SK-N-MC (cell line): ENCODE measurements at regions not wholly inside any gene's neighbourhood (a gene's known extent, or its start where the extent isn't known, plus 50 kb on each side); places are given as distances from the start of the nearest gene placed in this dataset.

Experiments used
- DNase-seq: peaks from one replicate; pipeline ENCODE4 v3.0.0-alpha.2; 2011; ENCODE audit warnings: low read depth, low spot score
- H3K27ac ChIP-seq: fragments of 200-600 bp; sonication (generic); 2 replicates; pipeline ENCODE4 v1.5.1; 2016; ENCODE audit warnings: mixed run types
- H3K36me3 ChIP-seq: fragments of 200-600 bp; sonication (generic); 2 replicates; pipeline ENCODE4 v1.6.1; 2017; ENCODE audit warnings: antibody characterized with exemption, low read length, mixed read lengths; ENCODE audit not compliant: insufficient read depth
- H3K4me3 ChIP-seq: fragments of 200-600 bp; sonication (generic); 2 replicates; pipeline ENCODE4 v1.5.1; 2016
- H3K9ac ChIP-seq: fragments of 200-600 bp; sonication (generic); 2 replicates; pipeline ENCODE4 v1.8.0; 2017; ENCODE audit warnings: mixed run types, mixed read lengths; ENCODE audit not compliant: insufficient read length
- H3K9me3 ChIP-seq: fragments of 200-600 bp; sonication (generic); 2 replicates; pipeline ENCODE4 v1.6.1; 2017; ENCODE audit warnings: low read depth, mild to moderate bottlenecking, antibody characterized with exemption, low read length, moderate library complexity, mixed read lengths
- EZH2 ChIP-seq: fragments of 200-600 bp; sonication (generic); IDR thresholded peaks from one replicate; pipeline ENCODE4 v1.6.1; 2017; ENCODE audit warnings: antibody characterized with exemption
- FOXP2 ChIP-seq: optimal IDR thresholded peaks from 2 replicates; pipeline ENCODE3; 2011; ENCODE audit warnings: mild to moderate bottlenecking, moderate library complexity; ENCODE audit not compliant: insufficient read depth; ENCODE audit errors: extremely low read length, control extremely low read depth
- POLR2AphosphoS5 ChIP-seq: IDR thresholded peaks from 2 replicates; pipeline ENCODE4 v1.6.1; 2012; ENCODE audit warnings: mild to moderate bottlenecking, low read depth, low read length, borderline replicate concordance

- no peak for TF ChIP-seq EZH2
- H3K9ac ChIP-seq = no peak overlapping the region
- H3K36me3 ChIP-seq = no peaks in the 10 kb centered on the region
- no peaks in the 10 kb centered on the region for H3K9me3 ChIP-seq
- H3K4me3 ChIP-seq = no peak overlapping the region
- no peak for DNase-seq
- H3K27ac ChIP-seq = no peak overlapping the region
Measured at GRCh38 chr9:2336055-2336454, 285.5 kb upstream of the VLDLR start.

GRCh38 chr9:2337131-2337530 lies 284.5 kb upstream of the VLDLR start:
- H3K36me3 ChIP-seq = no peaks in the 10 kb centered on the region
- TF ChIP-seq POLR2AphosphoS5 (no peak), EZH2 (no peak), FOXP2 (no peak)
- no peak overlapping the region for H3K4me3 ChIP-seq
- no peaks in the 10 kb centered on the region for H3K9me3 ChIP-seq
- no peak for DNase-seq
- no peak overlapping the region for H3K27ac ChIP-seq
- H3K9ac ChIP-seq = no peak overlapping the region

- no peaks in the 10 kb centered on the region for H3K9me3 ChIP-seq
- no peak overlapping the region for H3K4me3 ChIP-seq
- no peak for TF ChIP-seq POLR2AphosphoS5
- no peak for TF ChIP-seq EZH2
- TF ChIP-seq FOXP2 = no peak
- H3K27ac ChIP-seq = no peak overlapping the region
- DNase-seq = no peak
- no peaks in the 10 kb centered on the region for H3K36me3 ChIP-seq
- no peak overlapping the region for H3K9ac ChIP-seq
Measured at GRCh38 chr9:2337627-2338026, 284.0 kb upstream of the VLDLR start.

- no peak for DNase-seq
- H3K9ac ChIP-seq = no peak overlapping the region
- no peak overlapping the region for H3K27ac ChIP-seq
- H3K4me3 ChIP-seq = no peak overlapping the region
- no peak for TF ChIP-seq EZH2
- TF ChIP-seq POLR2AphosphoS5 = no peak
- H3K9me3 ChIP-seq = no peaks in the 10 kb centered on the region
- no peaks in the 10 kb centered on the region for H3K36me3 ChIP-seq
Measured at GRCh38 chr9:2338777-2339365, 282.7 kb upstream of the VLDLR start.

- Histone ChIP-seq H3K27ac (no peak overlapping the region), H3K36me3 (no peaks in the 10 kb centered on the region), H3K9ac (no peak overlapping the region), H3K9me3 (no peaks in the 10 kb centered on the region), H3K4me3 (no peak overlapping the region)
- no peak for DNase-seq
- TF ChIP-seq FOXP2 (no peak), EZH2 (no peak), POLR2AphosphoS5 (no peak)
Measured at GRCh38 chr9:2339416-2339815, 282.2 kb upstream of the VLDLR start.

GRCh38 chr9:2340046-2340760 lies 281.4 kb upstream of the VLDLR start:
- TF ChIP-seq POLR2AphosphoS5 (no peak), FOXP2 (no peak), EZH2 (no peak)
- no peak for DNase-seq

GRCh38 chr9:2341126-2341525 lies 280.5 kb upstream of the VLDLR start:
- no peaks in the 10 kb centered on the region for H3K36me3 ChIP-seq
- H3K9me3 ChIP-seq = no peaks in the 10 kb centered on the region
- DNase-seq = no peak
- H3K27ac ChIP-seq = no peak overlapping the region
- no peak overlapping the region for H3K9ac ChIP-seq
- H3K4me3 ChIP-seq = no peak overlapping the region
- TF ChIP-seq POLR2AphosphoS5 = no peak

More at GRCh38 chr9:2340046-2340760, 281.4 kb upstream of the VLDLR start:
- no peaks in the 10 kb centered on the region for H3K36me3 ChIP-seq
- no peak overlapping the region for H3K4me3 ChIP-seq
- no peak overlapping the region for H3K9ac ChIP-seq
- H3K27ac ChIP-seq = no peak overlapping the region
- no peaks in the 10 kb centered on the region for H3K9me3 ChIP-seq

GRCh38 chr9:2341956-2342355 lies 279.6 kb upstream of the VLDLR start:
- Histone ChIP-seq H3K9ac (no peak overlapping the region), H3K4me3 (no peak overlapping the region)

GRCh38 chr9:2343756-2344155 lies 277.8 kb upstream of the VLDLR start:
- Histone ChIP-seq H3K4me3 (no peak overlapping the region), H3K36me3 (no peaks in the 10 kb centered on the region), H3K9me3 (no peaks in the 10 kb centered on the region), H3K27ac (no peak overlapping the region), H3K9ac (no peak overlapping the region)
- DNase-seq = no peak
- TF ChIP-seq EZH2 (no peak), POLR2AphosphoS5 (no peak), FOXP2 (no peak)

More at GRCh38 chr9:2341956-2342355, 279.6 kb upstream of the VLDLR start:
- Histone ChIP-seq H3K9me3 (no peaks in the 10 kb centered on the region), H3K36me3 (no peaks in the 10 kb centered on the region), H3K27ac (no peak overlapping the region)
- TF ChIP-seq POLR2AphosphoS5 (no peak), FOXP2 (no peak), EZH2 (no peak)
- no peak for DNase-seq
